Neutrophil (primary cell): ENCODE measurements at regions not wholly inside any gene's neighbourhood (a gene's known extent, or its start where the extent isn't known, plus 50 kb on each side); places are given as distances from the start of the nearest gene placed in this dataset.

Source experiments
- H3K27ac ChIP-seq: fragments of 200-600 bp; sonication (generic); 2 replicates; pipeline ENCODE4 v1.5.1; 2016; ENCODE audit warnings: mild to moderate bottlenecking, moderate library complexity
- H3K27me3 ChIP-seq: fragments of 200-600 bp; sonication (generic); 2 replicates; pipeline ENCODE4 v1.6.0; 2016; ENCODE audit warnings: mild to moderate bottlenecking
- H3K36me3 ChIP-seq: fragments of 200-600 bp; sonication (generic); 2 replicates; pipeline ENCODE4 v1.5.1; 2017
- H3K4me1 ChIP-seq, 2 experiments: fragments of 200-600 bp in 1 of 2; sonication (generic) in 1 of 2; 1 replicate in 1 of 2; 2 replicates in 1 of 2; pipeline versions ENCODE4 v1.5.1 to v1.6.1; 2013 to 2016; ENCODE audit warnings: low read depth in 1 of 2, low read length in 1 of 2, mild to moderate bottlenecking in 1 of 2, moderate library complexity in 1 of 2; ENCODE audit not compliant: control insufficient read depth in 1 of 2, insufficient read depth in 1 of 2
- H3K4me3 ChIP-seq, 2 experiments: fragments of 200-600 bp in 1 of 2; sonication (generic) in 1 of 2; 1 replicate in 1 of 2; 2 replicates in 1 of 2; pipeline ENCODE4 v1.5.1; 2013 to 2016; ENCODE audit warnings: low read depth in 1 of 2, low read length in 1 of 2, mild to moderate bottlenecking in 1 of 2, moderate library complexity in 1 of 2
- H3K9me3 ChIP-seq: fragments of 200-600 bp; sonication (generic); 2 replicates; pipeline ENCODE4 v1.5.1; 2016
- TF ChIP-seq, protein P1 (sequence below): fragments of 200-600 bp; sonication (generic); IDR thresholded peaks from 2 replicates; pipeline ENCODE4 v1.5.1; 2016; ENCODE audit warnings: antibody characterized with exemption

DNA sequence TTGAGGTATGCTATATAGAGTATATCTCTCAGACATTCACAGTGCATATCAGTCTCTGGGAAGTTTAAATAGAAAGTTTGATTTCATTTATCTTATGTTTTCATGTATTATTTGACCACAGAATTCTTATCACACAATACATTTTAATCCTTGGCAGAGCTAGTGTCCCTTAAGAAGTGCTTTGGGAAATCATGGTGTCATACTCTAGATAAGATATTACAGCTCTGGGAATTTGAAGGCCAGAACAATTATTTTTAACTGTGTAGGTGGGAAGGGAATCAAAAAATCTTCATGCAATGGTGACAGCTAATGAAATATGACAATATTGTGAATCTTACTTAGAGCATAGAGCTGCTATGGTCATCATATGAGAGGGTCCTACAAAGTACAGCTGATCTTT, 451.3 kb upstream of the FAM98A start:
- Histone ChIP-seq H3K27me3 (no peaks in the 10 kb centered on the region), H3K27ac (no peak overlapping the region), H3K4me1 (no peaks in the 10 kb centered on the region), H3K36me3 (no peaks in the 10 kb centered on the region), H3K9me3 (no peaks in the 10 kb centered on the region), H3K4me3 (no peak overlapping the region)
- TF ChIP-seq, protein P1, sequence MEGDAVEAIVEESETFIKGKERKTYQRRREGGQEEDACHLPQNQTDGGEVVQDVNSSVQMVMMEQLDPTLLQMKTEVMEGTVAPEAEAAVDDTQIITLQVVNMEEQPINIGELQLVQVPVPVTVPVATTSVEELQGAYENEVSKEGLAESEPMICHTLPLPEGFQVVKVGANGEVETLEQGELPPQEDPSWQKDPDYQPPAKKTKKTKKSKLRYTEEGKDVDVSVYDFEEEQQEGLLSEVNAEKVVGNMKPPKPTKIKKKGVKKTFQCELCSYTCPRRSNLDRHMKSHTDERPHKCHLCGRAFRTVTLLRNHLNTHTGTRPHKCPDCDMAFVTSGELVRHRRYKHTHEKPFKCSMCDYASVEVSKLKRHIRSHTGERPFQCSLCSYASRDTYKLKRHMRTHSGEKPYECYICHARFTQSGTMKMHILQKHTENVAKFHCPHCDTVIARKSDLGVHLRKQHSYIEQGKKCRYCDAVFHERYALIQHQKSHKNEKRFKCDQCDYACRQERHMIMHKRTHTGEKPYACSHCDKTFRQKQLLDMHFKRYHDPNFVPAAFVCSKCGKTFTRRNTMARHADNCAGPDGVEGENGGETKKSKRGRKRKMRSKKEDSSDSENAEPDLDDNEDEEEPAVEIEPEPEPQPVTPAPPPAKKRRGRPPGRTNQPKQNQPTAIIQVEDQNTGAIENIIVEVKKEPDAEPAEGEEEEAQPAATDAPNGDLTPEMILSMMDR: no peak

DNA sequence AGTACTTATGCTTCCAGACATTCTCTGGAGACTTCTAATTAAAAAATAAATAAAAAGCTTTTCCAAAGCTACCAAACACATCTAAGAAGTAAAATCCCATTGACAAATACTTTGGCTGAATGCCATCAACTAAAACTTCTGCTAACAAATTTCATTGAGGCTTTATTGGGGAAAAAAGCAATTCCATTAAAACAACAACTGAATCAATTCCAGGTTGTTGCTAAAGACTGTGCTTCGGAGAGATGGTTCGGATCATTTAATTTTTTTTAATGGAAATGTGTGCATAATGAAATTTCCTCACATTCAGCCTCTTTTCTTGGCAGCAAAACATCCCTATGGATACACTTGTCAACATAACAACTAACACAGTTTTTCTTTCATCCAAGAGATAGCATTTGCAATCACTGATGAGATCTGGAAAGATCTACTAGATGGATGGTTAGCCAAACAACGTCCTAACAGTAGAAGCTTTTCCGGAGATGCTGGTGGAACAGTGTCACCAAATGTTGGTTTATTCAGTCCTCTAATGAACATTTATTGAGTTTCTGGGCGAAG, 446.1 kb upstream of the FAM98A start:
- H3K9me3 ChIP-seq: no peaks in the 10 kb centered on the region
- H3K4me1 ChIP-seq: no peaks in the 10 kb centered on the region
- H3K4me3 ChIP-seq: no peak overlapping the region
- H3K27ac ChIP-seq: no peak overlapping the region
- no peaks in the 10 kb centered on the region for H3K27me3 ChIP-seq
- H3K36me3 ChIP-seq: no peaks in the 10 kb centered on the region
- TF ChIP-seq, protein P1: no peak

DNA sequence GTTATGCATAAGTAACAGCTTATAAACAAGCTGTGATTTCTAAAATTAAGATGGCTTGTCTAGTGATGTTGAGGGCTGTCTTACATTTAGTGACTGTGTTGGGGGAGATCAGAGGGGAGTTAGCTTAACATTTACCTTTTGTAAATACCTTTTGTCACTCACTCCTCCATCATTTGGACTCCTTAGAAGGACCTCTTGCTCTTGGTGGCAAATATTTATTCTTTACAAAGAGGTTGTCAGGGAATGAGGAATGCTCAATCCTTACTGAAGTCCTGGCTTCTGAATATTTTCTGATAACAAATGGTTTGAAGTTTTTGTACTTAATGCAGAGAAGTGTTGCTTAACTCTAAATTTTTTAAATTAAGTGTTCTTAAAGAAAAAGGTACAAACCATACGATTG, 438.8 kb upstream of the FAM98A start:
- no peaks in the 10 kb centered on the region for H3K9me3 ChIP-seq
- TF ChIP-seq, protein P1: no peak
- H3K4me1 ChIP-seq: no peaks in the 10 kb centered on the region
- H3K27ac ChIP-seq: no peak overlapping the region
- H3K27me3 ChIP-seq: no peaks in the 10 kb centered on the region
- no peaks in the 10 kb centered on the region for H3K36me3 ChIP-seq
- H3K4me3 ChIP-seq: no peak overlapping the region

DNA sequence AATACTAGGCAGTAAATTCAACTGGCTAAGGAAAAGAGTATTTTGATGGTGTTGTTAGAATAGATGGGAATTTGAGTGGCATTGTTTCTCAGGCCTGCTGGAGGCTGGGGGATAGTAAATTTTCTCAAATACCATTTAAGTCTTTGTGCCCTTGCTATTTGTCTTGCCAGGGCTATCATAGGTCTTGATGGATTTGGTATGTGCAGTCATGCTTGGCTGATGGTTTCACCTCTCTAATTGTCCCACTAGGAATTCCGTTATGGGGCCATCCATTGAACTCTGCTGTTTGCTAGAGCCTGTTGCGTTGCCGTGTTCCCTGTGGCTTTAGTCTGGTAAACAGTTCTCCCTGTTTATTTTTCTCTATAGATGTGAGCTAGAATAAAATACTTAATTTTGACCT, 438.1 kb upstream of the FAM98A start:
- TF ChIP-seq, protein P1: no peak
- H3K4me3 ChIP-seq: no peak overlapping the region
- no peaks in the 10 kb centered on the region for H3K9me3 ChIP-seq
- H3K27me3 ChIP-seq: no peaks in the 10 kb centered on the region
- no peaks in the 10 kb centered on the region for H3K4me1 ChIP-seq
- H3K27ac ChIP-seq: no peak overlapping the region
- no peaks in the 10 kb centered on the region for H3K36me3 ChIP-seq

DNA sequence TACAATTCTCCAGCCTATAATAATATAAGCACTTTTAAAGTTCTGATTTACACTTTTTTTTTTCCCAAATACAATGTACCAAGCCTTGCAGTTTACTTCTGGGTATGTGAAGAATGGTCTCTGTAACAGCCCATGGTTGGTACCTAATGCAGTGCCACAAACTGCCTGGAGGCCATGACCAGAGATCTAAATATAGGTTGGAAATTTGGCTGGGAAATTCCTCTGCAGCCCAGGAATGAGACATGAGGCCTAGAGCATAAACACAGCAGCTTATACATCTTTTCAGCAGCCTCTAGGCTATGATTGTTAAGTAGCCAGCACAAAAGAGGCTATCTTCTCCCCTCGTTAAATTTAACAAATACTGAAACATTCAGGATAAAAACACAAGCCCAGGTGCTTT, 432.0 kb upstream of the FAM98A start:
- Histone ChIP-seq H3K4me1 (no peaks in the 10 kb centered on the region), H3K27me3 (no peaks in the 10 kb centered on the region), H3K4me3 (no peak overlapping the region), H3K9me3 (no peaks in the 10 kb centered on the region), H3K27ac (no peak overlapping the region), H3K36me3 (no peaks in the 10 kb centered on the region)
- TF ChIP-seq, protein P1: no peak

DNA sequence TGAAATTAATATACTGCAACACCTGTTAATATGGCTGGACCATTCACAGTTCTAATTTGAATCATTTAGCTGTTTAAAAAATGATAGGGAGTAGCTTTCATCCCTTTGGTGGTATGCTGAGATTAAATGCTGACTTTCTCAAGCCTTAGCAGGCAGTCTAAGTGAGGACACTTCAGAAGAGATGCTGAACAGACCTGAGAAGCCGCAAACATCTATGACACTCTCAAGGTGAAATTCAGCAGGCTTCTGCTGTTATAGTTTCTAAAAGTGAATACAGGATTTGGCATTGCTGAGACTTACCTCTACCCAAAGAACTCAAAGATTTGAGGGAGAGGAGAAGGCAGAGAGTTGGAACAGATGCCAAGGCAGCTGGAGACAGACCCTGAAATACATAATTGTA, 431.2 kb upstream of the FAM98A start:
- Histone ChIP-seq H3K4me1 (no peaks in the 10 kb centered on the region), H3K27me3 (no peaks in the 10 kb centered on the region), H3K9me3 (no peaks in the 10 kb centered on the region), H3K4me3 (no peak overlapping the region), H3K36me3 (no peaks in the 10 kb centered on the region), H3K27ac (no peak overlapping the region)
- TF ChIP-seq, protein P1: no peak
